ENCODE measurements at regions not wholly inside any gene's neighbourhood (a gene's known extent, or its start where the extent isn't known, plus 50 kb on each side); places are given as distances from the start of the nearest gene placed in this dataset.
"Not testable (repeated sequence)": the region's sequence is repeated elsewhere in the genome, so short reads cannot be mapped to it uniquely, and the experiment has no call there.

DNA sequence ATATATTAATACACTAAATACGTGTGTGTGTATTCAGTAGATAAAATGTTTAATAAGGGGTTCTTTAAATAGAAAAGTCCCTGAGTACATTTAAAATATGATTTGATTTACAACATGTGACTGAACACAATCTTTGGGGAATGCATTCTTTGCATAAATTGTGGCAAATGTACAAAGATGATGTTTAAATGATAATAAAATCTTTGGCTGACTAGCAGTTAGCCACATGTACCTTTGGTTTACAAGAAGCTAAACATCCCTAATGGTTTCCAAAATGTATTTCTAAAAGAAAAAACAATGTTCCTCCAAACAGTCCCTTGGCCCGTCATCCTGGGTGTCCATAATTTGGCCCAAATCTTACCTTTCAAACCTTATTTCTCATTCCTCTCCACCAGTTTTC is 106.4 kb upstream of the MARK1 start:
- Mint-ChIP-seq H3K27ac (ENCODE audit: unreplicated experiment) (no peak overlapping the region), H3K27me3 (ENCODE audit: unreplicated experiment) (peaks cover 1% of the 10 kb centered on the region), H3K36me3 (ENCODE audit: low read depth, unreplicated experiment) (no peaks in the 10 kb centered on the region), H3K4me3 (ENCODE audit: unreplicated experiment) (no peak overlapping the region), H3K9me3 (ENCODE audit: unreplicated experiment) (no peaks in the 10 kb centered on the region), H3K4me1 (ENCODE audit: unreplicated experiment) (peaks cover 17% of the 10 kb centered on the region)
- DNase-seq (ENCODE audit: low spot score): no peak
- TF ChIP-seq, protein P1, sequence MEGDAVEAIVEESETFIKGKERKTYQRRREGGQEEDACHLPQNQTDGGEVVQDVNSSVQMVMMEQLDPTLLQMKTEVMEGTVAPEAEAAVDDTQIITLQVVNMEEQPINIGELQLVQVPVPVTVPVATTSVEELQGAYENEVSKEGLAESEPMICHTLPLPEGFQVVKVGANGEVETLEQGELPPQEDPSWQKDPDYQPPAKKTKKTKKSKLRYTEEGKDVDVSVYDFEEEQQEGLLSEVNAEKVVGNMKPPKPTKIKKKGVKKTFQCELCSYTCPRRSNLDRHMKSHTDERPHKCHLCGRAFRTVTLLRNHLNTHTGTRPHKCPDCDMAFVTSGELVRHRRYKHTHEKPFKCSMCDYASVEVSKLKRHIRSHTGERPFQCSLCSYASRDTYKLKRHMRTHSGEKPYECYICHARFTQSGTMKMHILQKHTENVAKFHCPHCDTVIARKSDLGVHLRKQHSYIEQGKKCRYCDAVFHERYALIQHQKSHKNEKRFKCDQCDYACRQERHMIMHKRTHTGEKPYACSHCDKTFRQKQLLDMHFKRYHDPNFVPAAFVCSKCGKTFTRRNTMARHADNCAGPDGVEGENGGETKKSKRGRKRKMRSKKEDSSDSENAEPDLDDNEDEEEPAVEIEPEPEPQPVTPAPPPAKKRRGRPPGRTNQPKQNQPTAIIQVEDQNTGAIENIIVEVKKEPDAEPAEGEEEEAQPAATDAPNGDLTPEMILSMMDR (IDR thresholded peaks at IDR 0.05; ENCODE audit: unreplicated experiment): no peak

DNA sequence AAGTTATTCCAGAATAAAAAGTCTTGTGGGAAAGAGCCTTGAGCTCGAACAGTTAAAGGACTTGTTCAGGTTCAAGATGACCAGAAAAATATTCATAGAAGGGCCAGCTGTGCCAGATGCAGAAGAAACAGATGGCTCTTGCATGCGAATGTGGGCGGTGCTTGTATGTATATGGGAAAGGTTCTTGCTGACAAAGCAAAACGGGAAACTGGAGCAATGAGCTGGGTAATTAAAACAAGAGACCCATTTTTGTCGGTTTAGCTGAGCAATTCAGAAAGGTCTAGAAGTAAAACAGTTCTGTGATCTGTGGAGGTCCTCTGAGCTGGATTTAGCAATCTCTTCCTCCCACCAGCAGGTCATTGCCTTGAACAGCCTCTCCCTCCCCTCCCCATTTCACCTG is 107.2 kb upstream of the MARK1 start:
- H3K4me3 Mint-ChIP-seq (ENCODE audit: unreplicated experiment): no peak overlapping the region
- no peak overlapping the region for H3K27ac Mint-ChIP-seq (ENCODE audit: unreplicated experiment)
- peaks cover 1% of the 10 kb centered on the region for H3K27me3 Mint-ChIP-seq (ENCODE audit: unreplicated experiment)
- no peaks in the 10 kb centered on the region for H3K36me3 Mint-ChIP-seq (ENCODE audit: low read depth, unreplicated experiment)
- TF ChIP-seq, protein P1 (IDR thresholded peaks at IDR 0.05; ENCODE audit: unreplicated experiment): no peak
- H3K9me3 Mint-ChIP-seq (ENCODE audit: unreplicated experiment): no peaks in the 10 kb centered on the region
- no peak for DNase-seq (ENCODE audit: low spot score)
- peaks cover 11% of the 10 kb centered on the region for H3K4me1 Mint-ChIP-seq (ENCODE audit: unreplicated experiment)

GRCh38 chr1:220412382-220412781 is 115.6 kb upstream of the MARK1 start:
- H3K27ac Mint-ChIP-seq (ENCODE audit: unreplicated experiment); DNase-seq (ENCODE audit: low spot score); H3K27me3 Mint-ChIP-seq (ENCODE audit: unreplicated experiment); H3K36me3 Mint-ChIP-seq (ENCODE audit: low read depth, unreplicated experiment); H3K4me3 Mint-ChIP-seq (ENCODE audit: unreplicated experiment); H3K4me1 Mint-ChIP-seq (ENCODE audit: unreplicated experiment); H3K9me3 Mint-ChIP-seq (ENCODE audit: unreplicated experiment): not testable (repeated sequence)

- TF ChIP-seq, protein P1 (IDR thresholded peaks at IDR 0.05; ENCODE audit: unreplicated experiment): no peak
- Mint-ChIP-seq H3K4me3 (ENCODE audit: unreplicated experiment) (no peak overlapping the region), H3K9me3 (ENCODE audit: unreplicated experiment) (no peaks in the 10 kb centered on the region), H3K27ac (ENCODE audit: unreplicated experiment) (no peak overlapping the region), H3K27me3 (ENCODE audit: unreplicated experiment) (peaks cover 3% of the 10 kb centered on the region), H3K4me1 (ENCODE audit: unreplicated experiment) (peaks cover 9% of the 10 kb centered on the region), H3K36me3 (ENCODE audit: low read depth, unreplicated experiment) (no peaks in the 10 kb centered on the region)
- no peak for DNase-seq (ENCODE audit: low spot score)
These were observed 117.3 kb upstream of the MARK1 start for GRCh38 chr1:220410611-220411010.

- Mint-ChIP-seq H3K36me3 (ENCODE audit: low read depth, unreplicated experiment) (no peaks in the 10 kb centered on the region), H3K9me3 (ENCODE audit: unreplicated experiment) (no peaks in the 10 kb centered on the region), H3K4me3 (ENCODE audit: unreplicated experiment) (no peak overlapping the region), H3K4me1 (ENCODE audit: unreplicated experiment) (peaks cover 9% of the 10 kb centered on the region), H3K27me3 (ENCODE audit: unreplicated experiment) (peaks cover 2% of the 10 kb centered on the region), H3K27ac (ENCODE audit: unreplicated experiment) (no peak overlapping the region)
- DNase-seq (ENCODE audit: low spot score): no peak
- TF ChIP-seq, protein P1 (IDR thresholded peaks at IDR 0.05; ENCODE audit: unreplicated experiment): no peak
These were observed 118.0 kb upstream of the MARK1 start for GRCh38 chr1:220409771-220410595.
